ENCODE measurements at regions not wholly inside any gene's neighbourhood (a gene's known extent, or its start where the extent isn't known, plus 50 kb on each side); places are given as distances from the start of the nearest gene placed in this dataset.

- TF ChIP-seq CTCF (IDR thresholded peaks at IDR 0.05) = no peak
- Histone ChIP-seq H3K27me3 (no peaks in the 10 kb centered on the region), H3K4me3 (no peak overlapping the region), H3K36me3 (no peaks in the 10 kb centered on the region), H3K27ac (no peak overlapping the region), H3K9me3 (no peaks in the 10 kb centered on the region), H3K4me1 (peaks cover 3% of the 10 kb centered on the region)
- no peak for ATAC-seq
- no peak for DNase-seq
- intact Hi-C loops (cut with DNase I) = no loop called here
Observed at GRCh38 chr13:50707628-50708027, 135.9 kb downstream of the DLEU7 start.

GRCh38 chr13:50708461-50708860 is 135.0 kb downstream of the DLEU7 start:
- Histone ChIP-seq H3K36me3 (no peaks in the 10 kb centered on the region), H3K27me3 (no peaks in the 10 kb centered on the region), H3K27ac (no peak overlapping the region), H3K9me3 (no peaks in the 10 kb centered on the region), H3K4me1 (peaks cover 3% of the 10 kb centered on the region), H3K4me3 (no peak overlapping the region)
- ATAC-seq = peak; percentile 41
- no peak for DNase-seq
- TF ChIP-seq CTCF (IDR thresholded peaks at IDR 0.05) = no peak
- intact Hi-C loops (cut with DNase I) = no loop called here

- no peak for TF ChIP-seq CTCF (IDR thresholded peaks at IDR 0.05)
- Histone ChIP-seq H3K4me1 (peaks cover 3% of the 10 kb centered on the region), H3K9me3 (no peaks in the 10 kb centered on the region), H3K4me3 (no peak overlapping the region), H3K27me3 (no peaks in the 10 kb centered on the region), H3K27ac (no peak overlapping the region), H3K36me3 (no peaks in the 10 kb centered on the region)
- intact Hi-C loops (cut with DNase I) = no loop called here
- DNase-seq = no peak
- ATAC-seq = no peak
Observed at GRCh38 chr13:50709058-50709457, 134.4 kb downstream of the DLEU7 start.

GRCh38 chr13:50711131-50711815 is 132.2 kb downstream of the DLEU7 start:
- no peaks in the 10 kb centered on the region for H3K36me3 ChIP-seq
- no peak for DNase-seq
- no peak for TF ChIP-seq CTCF (IDR thresholded peaks at IDR 0.05)
- intact Hi-C loops (cut with DNase I) = no loop called here
- H3K27me3 ChIP-seq = no peaks in the 10 kb centered on the region
- H3K27ac ChIP-seq = no peak overlapping the region
- no peaks in the 10 kb centered on the region for H3K9me3 ChIP-seq
- no peak for ATAC-seq
- H3K4me3 ChIP-seq = no peak overlapping the region
- H3K4me1 ChIP-seq = peaks cover 3% of the 10 kb centered on the region

- Histone ChIP-seq H3K27ac (peak overlapping the region; percentile 44), H3K36me3 (no peaks in the 10 kb centered on the region), H3K27me3 (no peaks in the 10 kb centered on the region), H3K4me1 (peaks cover 3% of the 10 kb centered on the region), H3K9me3 (no peaks in the 10 kb centered on the region), H3K4me3 (no peak overlapping the region)
- intact Hi-C loops (cut with DNase I) = no loop called here
- no peak for DNase-seq
- ATAC-seq = no peak
- TF ChIP-seq CTCF (IDR thresholded peaks at IDR 0.05) = no peak
Observed at GRCh38 chr13:50711996-50712395, 131.5 kb downstream of the DLEU7 start.

- Histone ChIP-seq H3K27me3 (no peaks in the 10 kb centered on the region), H3K4me3 (no peak overlapping the region), H3K9me3 (no peaks in the 10 kb centered on the region), H3K36me3 (no peaks in the 10 kb centered on the region), H3K4me1 (peaks cover 3% of the 10 kb centered on the region), H3K27ac (peak overlapping the region; percentile 44)
- DNase-seq (no peak), ATAC-seq (no peak)
- intact Hi-C loops (cut with DNase I) = no loop called here
- no peak for TF ChIP-seq CTCF (IDR thresholded peaks at IDR 0.05)
Observed at GRCh38 chr13:50712456-50712855, 131.0 kb downstream of the DLEU7 start.
